HG03565 (cell line): ENCODE measurements at regions not wholly inside any gene's neighbourhood (a gene's known extent, or its start where the extent isn't known, plus 50 kb on each side); places are given as distances from the start of the nearest gene placed in this dataset.

Experiments
- ATAC-seq: cut with Tn5 transposase; IDR thresholded peaks from one replicate; pipeline ENCODE4 v1.9.1; 2021; ENCODE audit warnings: mild to moderate bottlenecking, moderate library complexity; ENCODE audit not compliant: unreplicated experiment

DNA sequence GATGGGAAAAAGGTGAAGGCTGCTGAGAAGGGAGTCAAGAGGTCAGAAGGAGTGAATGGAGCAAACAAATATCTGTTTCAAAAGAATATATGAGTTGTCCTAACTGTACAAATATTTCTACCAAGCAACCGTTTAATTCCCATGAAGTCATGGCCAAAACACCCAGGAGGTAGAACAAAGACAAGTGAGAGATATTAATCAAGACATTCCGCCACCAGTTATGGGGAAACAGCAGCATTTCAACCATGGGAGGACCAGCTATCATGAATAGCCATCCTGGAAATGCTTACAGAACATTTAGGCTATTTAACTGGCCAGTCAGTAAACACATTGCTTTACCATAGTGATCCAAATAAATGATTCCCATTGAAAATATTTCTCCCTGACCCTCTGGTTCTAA is 396.3 kb downstream of the IRS1 start:
- ATAC-seq: no peak

- ATAC-seq: no peak
These were observed 400.6 kb downstream of the IRS1 start for GRCh38 chr2:226399006-226399405.

DNA sequence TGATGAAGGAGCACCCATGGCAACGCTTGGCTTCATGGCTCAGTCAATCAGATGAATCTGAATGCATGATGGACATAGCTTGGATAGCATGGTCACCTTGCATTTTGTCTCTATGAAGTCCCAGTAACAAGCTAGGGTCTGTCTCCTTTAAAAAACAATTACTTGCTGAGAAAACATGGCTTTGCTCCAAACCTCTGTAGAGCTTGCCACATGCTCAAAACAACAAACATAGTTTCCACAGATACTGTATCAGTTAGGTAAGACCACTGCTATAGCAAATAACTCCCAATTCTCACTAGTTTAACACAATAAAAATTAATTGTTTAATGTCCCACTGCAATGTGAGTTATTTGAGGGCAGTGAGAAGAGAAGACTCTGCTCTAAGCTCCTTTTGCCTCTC is 401.0 kb downstream of the IRS1 start:
- no peak for ATAC-seq

DNA sequence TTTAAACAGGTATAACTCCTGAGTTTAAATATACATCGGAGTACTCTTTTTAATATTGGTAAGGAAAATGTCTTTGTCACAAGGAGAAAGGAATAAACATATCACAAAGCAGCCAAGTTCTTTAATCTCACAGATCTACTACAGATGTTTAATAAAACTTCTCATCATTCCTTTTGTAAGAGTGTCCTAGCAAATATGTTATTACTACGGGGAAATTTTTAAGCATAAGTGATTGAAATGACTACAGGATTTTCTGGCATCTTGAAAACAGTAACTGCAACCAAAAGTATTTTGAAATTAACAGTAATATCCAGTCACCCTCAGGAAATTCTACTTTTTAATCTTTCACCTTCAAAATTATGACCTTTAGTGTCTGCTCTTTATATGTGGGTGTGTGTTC is 403.1 kb downstream of the IRS1 start:
- ATAC-seq: no peak

- no peak for ATAC-seq
These were observed 412.1 kb downstream of the IRS1 start for GRCh38 chr2:226387499-226387942.

DNA sequence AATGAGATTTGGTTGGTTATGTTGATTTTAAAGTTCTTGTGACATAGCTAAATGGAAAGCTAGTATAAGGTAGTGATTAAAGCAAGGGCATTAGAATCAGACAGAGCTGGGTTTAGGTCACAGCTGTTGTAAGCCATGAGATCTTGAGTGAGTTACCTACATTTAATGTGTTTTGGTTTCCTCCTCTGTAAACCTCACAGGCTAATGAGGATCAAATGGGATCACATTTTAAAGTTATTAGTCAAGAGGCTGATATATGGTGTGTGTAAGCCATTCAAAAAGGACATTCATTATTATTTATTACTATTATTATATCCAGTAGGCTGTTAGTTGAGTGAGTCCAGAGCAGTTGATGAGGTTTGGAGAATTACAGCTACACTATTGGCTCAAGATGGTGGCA is 416.2 kb downstream of the IRS1 start:
- no peak for ATAC-seq

- ATAC-seq: no peak
These were observed 418.9 kb downstream of the IRS1 start for GRCh38 chr2:226380679-226381078.

DNA sequence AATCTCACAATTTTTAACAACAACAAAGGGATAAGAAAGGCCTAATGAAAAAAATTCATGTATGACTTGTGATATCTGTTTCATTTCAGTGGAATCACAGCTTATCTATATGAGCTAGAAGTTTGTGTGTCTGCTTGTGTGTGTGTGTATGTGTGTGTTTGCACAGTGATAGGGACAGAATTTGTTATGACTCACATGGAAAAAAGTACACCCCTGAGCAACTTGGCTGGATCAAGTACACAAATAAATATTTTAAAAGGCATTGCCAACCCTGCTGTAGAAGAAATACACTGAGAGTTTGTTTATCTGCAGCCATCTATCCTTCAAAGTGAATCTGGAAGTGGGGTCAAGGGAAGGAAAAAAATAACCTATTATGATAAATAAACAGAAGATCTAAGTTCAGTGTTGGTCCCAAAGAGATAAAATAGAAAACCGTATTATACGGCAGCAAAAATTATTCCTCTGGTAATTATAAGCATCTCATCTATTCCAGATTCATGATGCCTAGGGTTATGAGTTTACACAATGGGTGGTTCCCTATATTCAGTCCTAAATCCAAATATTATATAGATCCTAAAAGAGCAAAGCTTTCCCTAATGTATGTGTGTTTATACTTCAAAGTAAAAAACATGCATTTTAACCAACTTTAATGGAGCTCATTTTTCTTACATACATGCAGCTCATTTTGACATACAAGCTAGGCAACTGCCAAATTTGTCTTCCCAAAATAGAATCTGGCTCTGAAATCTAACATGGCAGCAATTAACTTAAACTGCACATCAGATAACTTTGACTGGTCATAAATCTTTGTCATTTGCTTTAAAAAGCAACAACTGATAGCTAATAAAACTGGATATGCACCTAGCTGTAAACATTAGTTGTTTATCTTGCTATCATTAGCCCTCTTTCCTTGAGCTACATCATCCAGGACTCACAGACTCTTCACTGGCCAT is 420.6 kb downstream of the IRS1 start:
- no peak for ATAC-seq

GRCh38 chr2:226376516-226377180 is 423.0 kb downstream of the IRS1 start:
- ATAC-seq: no peak

DNA sequence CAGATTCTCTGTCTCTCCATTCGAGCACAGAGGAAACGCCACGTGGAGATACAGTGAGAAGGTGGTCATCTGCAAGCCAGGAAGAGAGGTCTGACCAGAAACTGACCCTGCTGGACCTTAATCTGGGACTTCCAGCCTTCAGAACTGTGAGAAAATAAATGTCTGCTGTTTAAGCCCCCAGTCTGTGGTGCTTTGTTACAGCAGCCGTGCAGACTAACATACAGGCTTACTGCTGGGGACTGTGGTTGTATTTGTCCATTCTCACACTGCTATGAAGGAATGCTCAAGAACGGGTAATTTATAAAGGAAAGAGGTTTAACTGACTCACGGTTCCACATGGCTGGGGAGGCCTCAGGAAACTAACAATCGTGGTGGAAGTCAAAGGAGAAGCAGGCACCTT is 432.7 kb downstream of the IRS1 start:
- no peak for ATAC-seq

DNA sequence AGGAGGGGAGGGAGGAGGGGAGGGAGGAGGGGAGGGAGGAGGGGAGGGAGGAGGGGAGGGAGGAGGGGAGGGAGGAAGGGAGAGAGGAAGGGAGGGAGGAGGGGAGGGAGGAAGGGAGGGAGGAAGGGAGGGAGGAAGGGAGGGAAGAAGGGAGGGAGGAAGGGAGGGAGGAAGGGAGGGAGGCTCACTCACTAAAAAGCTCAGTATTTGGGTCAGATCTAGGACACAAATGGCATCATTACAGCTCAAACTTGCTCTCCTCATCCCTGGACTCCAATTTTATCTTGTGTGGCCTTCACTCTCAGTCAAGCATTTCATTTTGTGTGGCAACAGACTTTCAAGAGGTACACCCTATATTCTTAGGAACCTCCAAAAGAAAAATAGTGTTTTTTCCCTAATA is 435.4 kb downstream of the IRS1 start:
- ATAC-seq: no peak

- ATAC-seq: no peak
These were observed 436.6 kb downstream of the IRS1 start for GRCh38 chr2:226362980-226363379.

DNA sequence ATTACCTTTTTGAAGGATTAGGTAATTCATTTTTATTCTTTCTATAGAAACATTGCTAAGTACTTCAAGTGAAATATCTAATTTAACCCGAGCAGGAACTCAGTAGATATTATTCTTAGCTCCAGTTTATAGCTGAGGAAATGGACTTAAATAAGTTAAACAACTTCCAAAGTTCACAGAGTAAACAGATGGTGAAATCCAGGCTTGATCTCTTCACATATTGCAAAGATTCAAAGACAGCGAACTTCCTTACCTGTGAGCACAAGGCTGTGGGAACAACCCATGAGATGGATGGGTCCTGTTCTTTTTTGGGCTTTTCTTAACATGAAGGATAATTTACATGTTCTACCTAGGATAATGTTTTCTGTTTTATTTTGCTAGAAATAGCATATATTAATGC is 439.0 kb downstream of the IRS1 start:
- no peak for ATAC-seq

DNA sequence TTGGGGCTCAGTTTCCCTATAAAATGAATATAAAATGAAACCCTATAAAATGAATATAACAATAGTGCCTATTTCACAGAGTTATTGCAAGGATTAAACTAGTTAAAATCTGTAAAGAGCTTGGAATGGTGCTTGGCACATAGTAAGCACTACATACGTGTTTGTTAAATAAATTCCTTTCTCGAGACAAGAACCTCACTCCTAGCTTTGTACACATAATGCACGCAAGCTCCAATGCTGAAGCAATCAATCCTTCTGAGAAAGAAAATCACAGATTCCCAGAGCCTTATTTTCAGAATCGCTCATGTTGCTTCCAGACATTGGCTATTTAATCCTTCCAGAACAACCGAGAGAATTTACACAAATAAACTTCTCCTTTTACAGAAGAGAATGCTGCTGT is 440.9 kb downstream of the IRS1 start:
- no peak for ATAC-seq

GRCh38 chr2:226357816-226358215 is 441.8 kb downstream of the IRS1 start:
- ATAC-seq: no peak

GRCh38 chr2:226355600-226355999 is 444.0 kb downstream of the IRS1 start:
- ATAC-seq: no peak

DNA sequence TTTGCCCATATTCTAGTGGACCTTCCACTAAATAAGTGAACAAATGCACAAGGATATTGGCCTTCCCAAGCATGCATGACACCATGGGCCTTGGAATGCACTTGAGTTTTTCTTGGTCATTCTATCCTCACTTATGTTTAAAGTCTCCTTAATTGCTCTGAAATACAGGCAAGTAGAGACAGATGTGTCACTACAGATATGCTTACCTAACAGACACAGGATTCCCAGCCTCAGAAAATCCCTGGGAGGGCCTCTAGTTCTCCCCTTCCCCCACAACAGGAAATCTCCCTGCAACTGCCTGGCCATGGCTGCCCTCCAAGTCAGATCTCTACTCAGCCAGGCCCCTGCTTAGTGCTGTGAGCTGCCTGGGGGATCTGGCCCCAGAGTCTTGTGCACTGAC is 445.2 kb downstream of the IRS1 start:
- ATAC-seq: no peak

DNA sequence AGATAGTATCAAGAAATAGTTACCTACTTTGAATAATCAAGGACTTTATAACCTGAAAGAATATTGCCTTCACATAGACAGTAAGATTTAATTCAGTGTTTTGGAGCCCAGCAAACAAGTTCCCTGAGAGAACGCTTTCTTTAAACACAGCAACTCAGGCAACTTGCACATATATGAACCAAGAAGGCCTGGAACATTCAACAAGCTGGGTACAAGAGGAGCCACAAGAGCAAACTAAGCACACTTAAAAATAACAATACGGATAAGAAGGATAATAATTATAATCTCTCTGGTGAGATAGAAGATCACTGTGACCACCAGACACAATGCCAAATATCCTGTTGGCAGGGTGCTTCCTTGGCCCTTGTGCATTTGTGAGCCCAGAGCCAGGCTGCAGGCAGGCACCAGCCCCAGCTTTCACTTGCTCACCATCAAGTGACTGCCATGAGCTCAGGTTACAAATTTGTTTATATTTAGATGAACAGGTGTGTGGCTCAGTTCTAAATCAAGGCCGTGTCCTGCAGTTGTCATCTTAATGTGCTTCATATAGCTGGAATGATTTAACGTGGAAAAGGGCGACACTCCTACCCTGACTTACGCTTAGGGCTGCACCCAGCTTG is 446.6 kb downstream of the IRS1 start:
- no peak for ATAC-seq

DNA sequence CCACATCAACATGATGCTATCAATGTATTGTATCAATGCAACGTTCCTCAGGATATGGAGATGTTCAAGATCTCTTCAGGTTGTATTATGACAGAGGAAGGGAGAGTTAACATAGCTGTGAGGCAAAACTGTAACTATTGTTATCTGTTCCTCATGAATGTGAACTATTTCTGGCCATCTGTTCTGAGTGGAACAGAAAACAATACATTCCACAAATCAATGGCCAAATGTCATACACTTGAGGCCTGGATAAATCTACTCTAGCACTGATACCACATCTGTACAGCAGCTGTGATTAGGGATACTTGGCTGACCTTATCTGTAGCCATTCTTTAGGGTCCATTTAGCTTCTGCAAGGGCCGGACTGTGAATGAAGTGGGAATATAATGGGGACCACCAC is 447.9 kb downstream of the IRS1 start:
- ATAC-seq: no peak

DNA sequence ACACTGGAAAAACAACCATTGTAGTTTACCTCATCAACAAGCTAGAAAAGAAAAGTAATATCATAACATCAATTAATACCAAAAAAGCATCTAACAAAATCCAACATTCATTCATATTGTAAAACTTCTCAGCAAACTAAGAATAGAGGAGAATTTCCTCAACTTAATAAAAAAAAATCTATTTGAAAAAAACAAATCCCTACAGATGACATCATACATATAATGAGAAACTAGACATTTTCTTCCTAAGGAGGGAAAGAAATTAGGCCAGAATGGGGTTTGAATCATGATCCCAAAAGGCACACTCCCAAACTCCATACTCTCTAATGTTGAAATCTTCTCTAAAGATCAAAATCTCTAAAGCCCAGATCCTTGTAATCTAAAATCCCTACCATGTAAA is 460.0 kb downstream of the IRS1 start:
- ATAC-seq: no peak

GRCh38 chr2:226338825-226339224 is 460.8 kb downstream of the IRS1 start:
- ATAC-seq: no peak
